Fibroblast of upper back skin (primary cell): ENCODE measurements at regions not wholly inside any gene's neighbourhood (a gene's known extent, or its start where the extent isn't known, plus 50 kb on each side); places are given as distances from the start of the nearest gene placed in this dataset.

Experiments used
- DNase-seq: peaks from one replicate; pipeline ENCODE4 v3.0.0-alpha.2; 2013

DNA sequence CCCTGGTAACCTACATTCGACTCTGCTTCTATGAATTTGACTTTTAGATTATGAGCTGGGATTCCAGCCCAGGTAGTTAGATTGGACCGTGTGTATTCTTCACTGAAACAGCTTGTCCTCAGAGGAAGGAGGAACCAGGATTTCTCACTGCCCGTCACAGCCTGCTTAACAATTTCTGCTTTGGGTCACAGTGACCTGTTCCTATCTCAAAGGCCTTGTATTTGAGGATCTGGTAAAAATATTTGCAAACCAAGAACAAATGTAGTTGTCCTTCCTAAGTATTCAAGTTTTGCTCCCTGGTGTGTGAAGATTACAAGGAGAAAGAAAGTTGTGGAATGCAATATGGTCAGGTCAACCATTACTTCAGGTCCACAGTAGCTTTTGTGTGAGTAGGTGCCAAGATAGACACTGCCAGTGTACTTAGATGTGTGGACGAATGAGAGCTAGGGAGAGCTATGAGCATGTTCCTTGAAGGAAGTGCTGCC lies 55.1 kb downstream of the KIF4B start:
- no peak for DNase-seq

DNA sequence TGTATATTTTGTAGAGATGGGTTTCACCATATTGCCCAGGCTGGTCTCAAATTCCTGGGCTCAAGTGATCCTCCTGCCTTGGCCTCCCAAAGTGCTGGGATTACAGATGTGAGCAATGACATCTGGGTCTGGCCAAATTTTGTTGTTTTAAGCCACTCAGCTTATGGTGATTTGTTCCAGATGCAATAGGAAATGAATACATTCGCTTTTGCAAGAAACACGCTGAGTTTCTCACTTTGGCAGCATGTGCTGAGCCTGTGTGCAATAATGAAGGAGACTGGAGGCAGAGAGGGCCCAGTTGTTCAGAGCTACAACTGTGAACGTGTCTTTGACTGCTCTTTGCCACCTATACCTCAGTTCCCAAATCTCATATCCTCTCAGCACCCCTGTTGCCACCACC lies 56.4 kb downstream of the KIF4B start:
- no peak for DNase-seq

DNA sequence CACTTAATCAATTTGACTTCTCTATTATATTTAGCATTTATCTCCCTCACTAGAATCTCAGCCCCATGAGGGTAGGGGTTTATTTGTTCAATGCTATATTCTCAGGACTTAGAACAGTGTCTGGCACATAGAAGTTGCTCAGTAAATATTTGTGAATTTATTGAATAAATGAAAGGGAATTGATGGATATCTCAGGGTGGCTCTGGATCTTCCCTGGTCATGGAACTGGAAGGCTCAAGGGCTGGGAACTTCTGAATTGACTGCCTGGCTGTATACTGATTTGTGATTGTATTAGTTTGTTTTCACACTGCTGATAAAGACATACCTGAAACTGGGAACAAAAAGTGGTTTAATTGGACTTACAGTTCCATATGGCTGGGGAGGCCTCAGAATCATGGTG lies 57.2 kb downstream of the KIF4B start:
- DNase-seq = no peak

DNA sequence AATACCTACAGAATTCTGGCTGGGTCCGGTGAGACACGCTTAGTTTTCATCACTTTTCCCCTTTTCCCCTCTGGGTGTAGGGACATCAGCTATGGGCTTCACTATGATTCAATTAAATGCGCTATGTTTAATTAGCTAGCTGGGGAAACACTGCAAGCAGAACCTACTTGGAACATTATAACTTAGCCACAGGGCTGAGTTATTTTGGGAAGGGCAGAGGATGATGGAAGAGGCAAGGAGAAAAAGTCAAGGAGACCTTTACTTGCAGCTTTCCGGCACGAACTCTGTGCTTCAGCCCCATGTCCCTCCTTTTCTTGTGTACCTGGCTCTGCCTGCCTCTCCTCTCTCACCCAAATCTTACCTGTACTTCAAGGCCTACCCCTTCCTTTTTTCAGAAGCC lies 62.8 kb downstream of the KIF4B start:
- DNase-seq = no peak

DNA sequence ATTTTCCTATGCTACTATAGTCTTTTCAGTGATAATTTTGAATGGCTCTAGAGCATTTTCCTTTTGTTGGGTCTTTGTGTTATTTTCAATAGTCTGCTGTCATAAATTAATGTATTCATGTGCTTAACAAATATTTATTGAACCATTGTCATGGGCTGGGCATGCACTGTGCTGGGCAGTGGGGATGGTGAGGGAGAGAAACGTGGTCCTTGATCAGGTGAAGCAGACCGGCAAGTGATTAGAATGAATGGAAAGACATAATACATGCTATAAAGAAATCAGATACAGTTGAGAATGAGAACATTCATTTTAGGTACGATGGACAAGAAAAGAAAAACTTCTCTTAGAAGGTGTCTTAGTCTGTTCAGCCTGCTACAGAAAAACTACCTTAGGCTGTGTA lies 66.1 kb downstream of the KIF4B start:
- no peak for DNase-seq

DNA sequence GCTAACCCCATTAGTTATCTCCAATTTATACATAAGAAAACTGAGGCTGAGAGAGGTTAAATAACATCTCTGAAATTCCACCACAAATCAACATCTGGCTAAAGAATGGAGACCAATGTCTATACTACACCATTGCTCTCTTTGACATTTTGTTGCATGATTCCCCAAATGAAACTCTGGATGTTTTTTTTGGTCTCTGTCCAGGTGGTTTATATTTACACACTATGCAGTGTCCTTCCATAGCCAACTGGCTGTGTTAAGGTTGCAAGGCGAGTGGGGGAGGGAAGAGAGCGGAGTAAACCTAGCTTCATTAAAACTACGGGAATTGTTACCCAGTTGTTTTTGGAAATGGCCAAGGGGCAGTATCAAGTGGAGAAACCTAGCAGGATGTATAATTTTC lies 67.2 kb downstream of the KIF4B start:
- peak; percentile 32 for DNase-seq

DNA sequence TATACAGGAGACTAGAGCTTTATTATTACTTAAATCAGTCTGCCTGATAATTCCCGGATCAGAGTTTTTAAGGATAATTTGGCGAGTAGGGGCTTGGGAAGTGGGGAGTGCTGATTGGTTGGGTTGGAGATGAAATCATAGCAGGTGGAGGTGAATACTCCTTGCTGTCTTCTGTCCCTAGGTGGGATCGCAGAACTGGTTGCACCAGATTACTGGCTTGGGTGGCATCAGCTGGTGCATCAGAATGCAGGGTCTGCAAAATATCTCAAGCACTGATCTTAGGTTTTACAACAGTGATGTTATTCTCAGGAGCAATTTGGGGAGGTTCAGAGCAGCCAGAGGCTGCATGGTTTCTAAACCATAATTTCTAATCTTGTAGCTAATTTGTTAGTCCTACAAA lies 68.1 kb downstream of the KIF4B start:
- DNase-seq = no peak

DNA sequence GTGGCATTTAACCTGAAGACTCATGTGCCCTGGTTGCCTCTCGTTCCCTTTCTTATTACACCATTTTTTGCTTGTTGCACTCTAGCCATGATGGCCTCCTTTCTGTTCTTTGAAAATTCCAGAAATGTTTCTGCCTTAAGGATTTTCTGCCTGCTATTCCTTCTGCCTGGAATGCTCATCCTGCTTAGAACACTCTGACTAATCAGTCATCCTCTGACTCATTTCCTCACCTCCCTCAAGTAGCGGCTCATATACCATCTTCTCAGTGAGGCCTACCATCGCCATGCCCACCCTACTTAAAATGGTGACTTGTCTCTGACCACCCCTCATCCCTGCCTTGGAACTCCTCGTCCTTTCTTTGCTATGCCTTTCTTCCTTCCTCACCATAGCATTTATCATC lies 68.8 kb downstream of the KIF4B start:
- DNase-seq = peak; percentile 89

DNA sequence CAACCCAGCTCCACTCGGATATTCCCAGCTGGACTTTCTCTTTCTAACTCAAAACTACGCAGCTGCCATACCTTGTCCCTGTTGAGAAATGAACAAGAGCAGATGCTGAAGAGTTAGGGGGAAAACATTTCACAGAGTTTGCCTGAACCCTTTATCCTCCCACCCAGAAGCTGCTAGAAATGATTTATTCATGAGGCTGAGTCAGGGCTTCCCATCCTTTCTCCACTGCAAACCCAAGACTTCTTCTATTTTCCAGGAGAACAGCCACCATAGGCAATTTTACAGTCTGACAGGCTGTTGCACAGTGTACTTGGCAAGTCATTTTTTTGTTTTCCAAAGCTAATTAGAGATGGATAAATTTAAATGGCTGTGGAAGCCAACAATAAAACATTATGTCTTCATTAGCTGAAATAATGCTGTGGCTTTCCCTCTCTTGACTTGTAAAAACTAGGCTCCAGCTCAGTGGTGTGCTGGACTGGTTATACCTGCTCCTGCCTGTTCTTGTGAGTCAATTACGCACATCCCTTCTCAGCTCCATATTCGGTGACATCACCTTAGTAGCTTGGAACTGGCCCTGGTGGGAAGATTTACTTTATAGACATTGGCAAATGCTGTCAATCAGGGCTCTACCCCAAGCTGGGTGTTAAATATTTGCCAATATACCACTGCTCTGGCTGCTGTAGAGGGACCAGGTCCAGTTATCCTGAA lies 71.9 kb downstream of the KIF4B start:
- peak; percentile 35 for DNase-seq

DNA sequence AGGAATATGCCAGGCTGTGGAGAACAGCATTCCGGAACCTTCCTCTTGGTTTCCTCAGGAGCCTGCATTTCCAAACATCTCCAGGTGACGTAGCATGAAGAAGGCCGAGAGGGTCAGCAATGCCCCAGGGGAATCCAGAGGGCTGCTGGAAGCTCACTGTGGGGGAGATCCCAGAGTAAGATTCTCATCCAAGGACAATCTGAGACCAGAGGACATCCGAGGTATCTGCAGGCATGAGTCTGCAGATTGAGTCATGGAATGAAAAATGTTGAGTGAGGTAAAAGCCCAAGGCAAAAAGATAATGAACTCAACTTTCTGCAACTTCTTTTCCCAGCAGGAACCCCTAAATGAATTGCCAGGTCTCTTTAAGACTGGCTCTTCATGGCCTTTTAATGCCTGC lies 73.5 kb downstream of the KIF4B start:
- DNase-seq = peak; percentile 32

DNA sequence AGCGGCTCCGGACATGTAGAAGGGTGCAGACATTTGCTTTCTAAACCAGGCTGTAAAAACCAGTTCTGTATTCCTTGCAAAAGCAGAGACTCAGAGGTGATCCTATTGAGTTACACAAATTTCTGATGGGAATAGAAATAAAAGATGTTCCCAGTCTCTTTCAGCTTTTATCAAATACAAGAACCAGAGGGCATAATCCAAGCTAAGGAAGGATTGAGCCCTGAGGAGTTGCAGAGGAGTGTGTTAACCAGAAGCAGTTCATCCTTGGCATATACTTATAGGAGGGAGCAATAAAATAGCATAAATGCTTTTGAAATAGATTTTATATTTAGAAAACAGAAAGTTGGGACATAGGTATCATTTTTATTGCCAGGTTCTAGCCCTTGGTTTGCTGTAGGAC lies 75.3 kb downstream of the KIF4B start:
- no peak for DNase-seq

DNA sequence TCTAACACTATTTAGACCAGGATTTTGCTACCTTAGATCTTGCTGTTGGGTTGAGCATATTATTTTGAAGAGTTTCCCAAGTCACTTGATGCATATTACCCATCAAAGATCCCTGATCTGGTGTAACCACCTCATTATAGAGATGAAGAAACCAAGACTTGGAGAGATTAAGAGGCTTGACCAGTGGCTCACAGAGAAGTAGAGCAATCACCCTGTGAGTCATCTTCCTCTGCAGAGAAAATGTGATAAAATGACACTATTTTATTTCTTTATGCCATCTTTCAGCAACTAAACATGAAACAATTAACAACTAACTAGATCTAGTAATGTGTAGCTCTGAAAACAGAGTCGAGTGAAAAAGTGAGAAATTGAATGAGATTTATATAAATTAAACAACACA lies 76.1 kb downstream of the KIF4B start:
- DNase-seq = no peak

DNA sequence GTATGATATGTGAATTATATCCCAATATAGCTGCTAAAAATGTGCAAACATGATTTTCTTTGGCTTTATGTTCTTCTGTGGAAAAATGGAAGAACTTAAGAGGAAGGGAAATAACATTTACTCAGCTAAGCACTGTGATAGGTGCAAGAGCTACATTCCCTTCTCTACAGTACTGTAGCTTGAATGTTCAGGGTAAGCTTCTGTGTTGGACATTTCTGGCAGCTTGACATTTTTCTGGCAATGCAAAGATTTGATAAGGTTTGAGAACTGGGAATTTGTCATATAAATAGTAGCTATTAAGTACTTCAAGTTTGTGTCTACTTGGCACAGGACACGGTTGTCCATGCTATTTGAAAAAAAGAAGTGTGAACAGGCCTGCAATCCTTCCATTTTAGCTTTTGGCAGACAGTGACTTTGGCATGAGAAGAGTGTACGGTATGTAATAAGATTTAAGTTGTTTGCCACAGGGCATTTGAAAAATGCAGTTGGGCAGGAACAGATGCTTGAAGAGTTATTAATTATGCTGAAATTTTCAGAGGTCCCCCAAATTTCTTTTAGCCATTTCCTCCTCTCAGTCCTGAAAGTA lies 77.6 kb downstream of the KIF4B start:
- peak; percentile 58 for DNase-seq

DNA sequence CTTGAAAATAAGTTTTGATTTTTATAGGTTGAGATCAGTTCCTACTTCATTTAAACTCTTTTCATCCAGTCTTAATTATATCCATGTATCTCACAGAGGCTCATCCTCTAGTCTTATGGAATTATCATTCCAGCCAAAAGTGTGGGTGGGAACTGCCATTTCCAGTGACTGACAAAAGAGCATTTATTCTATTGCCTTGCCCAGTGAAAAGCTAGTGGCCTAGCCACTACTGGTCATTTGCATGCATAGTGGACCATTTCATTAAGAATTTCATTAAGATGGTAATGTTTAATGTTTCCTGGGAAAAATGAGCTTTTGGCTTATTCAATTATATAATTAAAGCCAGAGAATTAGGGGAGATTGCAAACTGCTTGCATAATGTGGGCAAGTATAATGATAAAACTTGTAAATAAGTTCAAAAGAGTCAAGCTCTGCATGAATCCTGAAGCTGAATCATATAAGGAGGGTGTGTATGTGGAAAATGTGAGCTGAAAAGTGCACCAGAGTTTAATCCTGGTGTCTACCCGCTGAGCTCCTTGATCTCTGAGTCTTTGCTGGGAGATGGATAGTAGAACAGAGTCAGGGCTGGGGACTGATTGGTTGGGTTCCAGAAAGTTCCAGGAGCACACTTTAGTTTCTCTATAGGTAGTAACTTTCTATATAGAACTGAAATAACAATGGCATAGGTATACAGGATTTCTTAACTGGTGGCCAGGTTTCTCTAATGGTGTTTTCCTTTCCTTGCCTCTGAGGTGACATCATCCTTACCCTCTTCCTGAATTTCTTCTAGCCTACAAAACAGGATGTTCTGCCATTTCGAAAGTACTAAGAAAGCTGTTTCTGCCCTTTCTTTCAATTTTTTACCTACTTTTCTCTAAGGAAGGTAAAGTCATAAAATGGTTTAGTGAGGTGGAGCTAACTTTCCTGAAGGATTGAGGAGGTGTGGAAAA lies 78.5 kb downstream of the KIF4B start:
- no peak for DNase-seq

DNA sequence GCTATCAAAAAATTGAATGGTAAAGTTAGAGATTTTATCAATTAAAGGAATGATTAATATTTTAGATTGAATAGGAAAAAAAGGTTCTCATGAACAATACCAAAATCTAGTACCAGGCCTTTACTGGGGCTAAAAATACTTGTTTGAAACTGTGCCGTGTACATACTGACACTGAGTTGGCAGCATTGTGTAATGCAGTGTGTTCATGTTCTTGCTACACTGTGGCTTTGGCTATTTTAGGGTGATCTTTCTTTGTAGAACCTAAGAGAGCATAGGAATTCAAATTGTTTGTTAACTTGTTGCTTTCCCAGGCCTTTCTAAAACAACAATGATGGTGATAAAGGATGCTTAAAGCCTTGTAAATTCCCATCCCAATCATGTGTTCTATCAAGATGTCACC lies 80.9 kb downstream of the KIF4B start:
- DNase-seq = no peak

DNA sequence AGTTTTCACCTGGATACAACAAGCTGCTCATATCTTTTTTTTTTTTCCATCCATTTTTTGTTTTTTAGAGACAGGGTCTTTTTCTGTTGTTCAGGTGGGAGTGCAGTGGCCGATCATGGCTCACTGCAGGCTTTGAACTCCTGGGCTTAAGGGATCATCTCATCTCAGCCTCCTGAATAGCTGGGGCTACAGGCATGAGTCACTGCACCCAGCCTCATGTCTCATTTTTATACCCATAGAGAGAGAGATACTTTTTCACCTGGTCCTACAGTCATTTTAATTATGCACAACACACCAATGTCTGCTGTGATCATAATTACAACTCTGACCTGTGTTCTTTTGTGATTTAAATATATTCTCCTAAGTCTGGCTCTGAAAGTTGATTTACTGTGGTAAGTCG lies 84.4 kb downstream of the KIF4B start:
- no peak for DNase-seq

DNA sequence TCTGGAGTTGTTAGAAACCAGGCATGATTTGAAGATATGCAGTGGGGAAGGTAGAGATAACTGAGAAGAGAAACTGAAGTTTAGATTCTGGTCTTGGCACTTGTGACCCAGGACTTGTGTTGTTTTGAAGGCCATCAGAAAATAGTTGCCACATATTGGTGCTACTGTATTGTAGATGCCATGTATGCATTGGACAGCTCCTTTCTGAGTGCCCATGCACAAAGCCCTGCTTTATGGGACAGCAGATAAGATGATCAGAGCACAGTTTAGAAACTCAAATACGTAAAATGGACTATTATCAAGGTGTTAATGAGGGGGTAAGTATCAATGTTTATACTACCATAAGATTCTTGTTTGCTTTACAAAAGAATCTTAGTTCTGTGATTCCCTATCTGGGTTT lies 84.9 kb downstream of the KIF4B start:
- DNase-seq = no peak

DNA sequence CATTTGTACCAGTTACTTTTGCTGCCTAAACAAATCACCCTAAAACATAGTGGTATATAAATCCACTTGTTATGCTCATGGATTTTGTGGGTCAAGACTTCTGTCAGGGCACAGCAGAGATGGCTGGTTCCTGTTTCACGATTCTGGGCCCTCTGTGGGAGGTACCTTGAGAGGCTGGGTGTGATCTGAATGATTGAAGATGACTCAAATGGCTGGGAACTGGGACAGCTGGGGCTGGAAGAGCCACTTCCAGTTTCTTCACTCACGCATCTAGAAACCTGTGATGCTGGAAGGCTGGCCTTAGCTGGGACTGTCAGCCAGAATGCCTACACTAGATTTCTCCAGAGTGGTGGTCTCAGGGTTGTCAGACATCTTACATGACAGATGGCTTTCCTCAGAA lies 88.1 kb downstream of the KIF4B start:
- DNase-seq = no peak

DNA sequence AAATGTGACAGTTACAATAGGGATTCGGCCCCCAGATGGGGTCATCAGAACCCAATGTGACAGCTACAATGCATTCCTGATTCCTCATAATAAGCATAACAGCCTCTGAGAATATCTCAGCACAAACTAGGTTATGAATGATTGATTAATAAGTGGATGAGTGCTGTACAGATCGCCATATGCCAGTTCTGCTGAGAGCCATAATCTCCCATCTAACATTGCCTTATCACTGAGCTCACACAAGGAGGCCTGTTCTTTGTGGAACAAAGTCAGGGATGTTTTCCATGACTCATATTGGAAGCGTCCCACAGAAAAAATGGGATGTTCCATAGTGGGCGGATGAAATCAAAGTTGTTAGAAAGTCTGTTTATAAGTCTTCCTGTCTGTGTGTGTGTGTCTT lies 89.6 kb downstream of the KIF4B start:
- DNase-seq = peak; percentile 32

DNA sequence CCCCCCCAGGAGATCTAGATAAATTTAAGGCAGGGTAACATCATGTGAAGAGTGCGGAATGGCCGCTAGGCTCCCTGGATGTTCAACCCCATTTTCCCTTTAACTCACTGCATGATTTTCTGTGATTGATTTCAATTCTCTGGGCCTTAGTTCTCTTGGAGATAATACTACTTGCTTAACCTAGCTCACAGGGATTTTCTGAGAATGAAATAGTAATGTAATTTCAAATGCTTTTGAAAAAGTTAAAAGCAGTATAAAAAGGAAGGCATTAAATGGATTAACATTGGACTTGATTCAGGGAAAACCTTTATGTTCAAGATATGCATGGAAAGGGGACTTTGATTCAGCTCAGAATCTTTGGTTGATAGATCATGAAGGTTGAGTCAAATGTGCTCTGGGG lies 90.9 kb downstream of the KIF4B start:
- no peak for DNase-seq

DNA sequence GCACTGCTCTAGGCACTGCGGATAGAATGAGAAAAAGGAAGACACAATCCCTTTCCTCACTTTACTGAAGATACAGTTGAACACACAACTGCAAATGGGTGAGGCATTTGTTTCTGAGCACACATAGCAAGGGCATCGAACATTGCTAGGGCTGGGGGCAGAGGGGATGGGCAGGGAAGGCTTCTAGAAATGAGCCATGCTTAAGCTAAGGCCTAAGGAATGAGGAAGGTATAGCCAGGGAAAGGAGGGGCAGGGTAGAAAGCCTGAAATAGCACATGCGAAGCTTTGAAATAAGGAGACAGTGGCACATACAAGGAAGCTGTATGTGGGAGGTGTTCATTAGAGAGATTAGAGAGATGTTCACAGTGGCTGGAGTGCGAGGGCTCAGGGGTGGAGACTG lies 92.7 kb downstream of the KIF4B start:
- DNase-seq = no peak

DNA sequence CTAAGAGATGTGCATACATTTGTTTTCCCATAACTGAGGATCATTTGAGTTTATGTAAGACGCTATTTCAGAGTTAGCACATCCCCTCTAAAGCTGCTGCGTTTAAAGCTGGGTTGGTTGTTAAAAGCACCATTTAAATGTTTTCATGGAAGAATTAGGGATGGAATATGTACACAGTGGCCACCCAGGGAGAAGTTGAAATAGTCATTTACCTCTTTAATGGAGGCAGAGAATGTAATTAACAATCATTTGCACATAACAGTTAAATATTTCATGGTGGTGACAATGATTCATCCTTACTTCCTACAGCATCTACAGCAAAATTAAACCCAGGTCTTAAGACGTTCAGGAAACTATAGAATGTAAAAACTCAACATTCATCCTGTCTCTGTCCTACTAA lies 100.3 kb downstream of the KIF4B start:
- no peak for DNase-seq

DNA sequence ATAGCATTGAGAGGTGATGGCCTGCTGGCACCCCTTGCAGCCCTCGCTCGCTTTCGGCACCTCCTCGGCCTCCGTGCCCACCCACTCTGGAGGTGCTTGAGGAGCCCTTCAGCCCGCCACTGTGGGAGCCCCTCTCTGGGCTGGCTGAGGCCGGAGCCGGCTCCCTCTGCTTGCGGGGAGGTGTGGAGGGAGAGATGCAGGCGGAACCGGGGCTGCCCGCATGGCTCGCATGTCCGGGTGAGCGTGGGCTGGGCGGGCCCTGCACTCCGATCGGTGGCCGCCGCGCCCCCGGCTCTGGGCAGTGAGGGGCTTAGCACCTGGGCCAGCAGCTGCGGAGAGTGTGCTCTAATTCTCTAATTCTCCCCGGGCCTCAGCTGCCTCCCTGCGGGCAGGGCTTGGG lies 101.1 kb downstream of the KIF4B start:
- no peak for DNase-seq
